HK-2 (cell line): ENCODE measurements at regions not wholly inside any gene's neighbourhood (a gene's known extent, or its start where the extent isn't known, plus 50 kb on each side); places are given as distances from the start of the nearest gene placed in this dataset.

Source experiments
- DNase-seq: peaks from one replicate; pipeline ENCODE4 v3.0.0-alpha.2; 2018; ENCODE audit not compliant: unreplicated experiment

DNA sequence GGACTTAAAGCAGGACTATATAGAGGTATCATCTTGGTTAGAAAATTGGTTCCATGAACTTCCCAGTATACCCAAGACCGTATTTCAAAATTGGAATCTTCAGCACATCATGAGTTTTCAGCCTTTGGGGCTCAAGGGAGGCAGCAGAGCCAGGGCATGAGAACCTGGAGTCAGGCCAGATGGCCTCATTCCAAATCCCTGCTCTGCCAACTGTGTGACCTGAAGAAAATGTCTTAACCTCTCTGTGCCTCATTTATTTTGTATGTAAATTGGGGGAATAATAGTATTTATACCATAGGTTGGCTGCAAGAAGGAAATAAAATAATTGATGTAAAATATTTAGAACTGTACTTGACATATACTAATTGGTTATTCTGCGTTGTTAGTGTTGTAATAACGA lies 987.6 kb downstream of the TBC1D22A start:
- no peak for DNase-seq

DNA sequence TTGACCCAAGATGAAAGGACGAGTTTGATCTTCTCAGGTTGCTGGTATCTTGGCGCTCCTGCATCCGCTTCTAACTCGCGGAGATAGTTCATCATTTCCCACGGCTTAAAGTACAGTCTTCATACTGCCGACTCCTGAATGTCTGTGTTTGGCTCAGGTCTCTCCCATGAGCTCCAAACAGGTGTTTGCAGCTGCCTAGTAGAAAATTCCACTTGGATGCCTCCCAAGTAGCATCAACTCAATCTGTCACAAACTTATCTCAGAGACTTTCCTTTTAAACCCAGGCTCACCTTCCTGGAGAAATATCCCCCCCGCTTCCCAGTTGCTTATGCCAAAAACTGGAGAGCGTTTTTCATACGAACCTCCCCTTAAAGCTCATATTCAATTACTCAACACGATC lies 986.5 kb downstream of the TBC1D22A start:
- no peak for DNase-seq

DNA sequence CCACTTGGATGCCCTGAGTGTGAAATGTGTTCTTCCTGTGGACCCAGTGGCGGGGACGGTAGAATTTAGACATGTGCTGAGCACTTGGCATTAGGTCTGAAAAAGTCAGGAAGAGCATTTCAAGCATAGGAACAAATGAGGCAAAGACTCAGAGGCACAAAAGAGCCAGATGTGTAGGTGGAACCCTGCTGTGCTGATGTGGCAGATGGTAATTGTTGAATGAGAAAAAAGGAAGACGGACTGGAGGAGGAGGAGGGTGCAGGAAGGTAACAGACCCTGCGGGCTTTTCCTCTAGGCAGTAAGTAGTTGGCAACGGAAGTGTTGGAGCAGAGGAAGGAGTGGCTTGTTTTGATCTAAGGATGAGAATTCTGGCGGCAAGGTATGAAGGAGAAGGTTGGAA lies 985.8 kb downstream of the TBC1D22A start:
- DNase-seq, result no peak

DNA sequence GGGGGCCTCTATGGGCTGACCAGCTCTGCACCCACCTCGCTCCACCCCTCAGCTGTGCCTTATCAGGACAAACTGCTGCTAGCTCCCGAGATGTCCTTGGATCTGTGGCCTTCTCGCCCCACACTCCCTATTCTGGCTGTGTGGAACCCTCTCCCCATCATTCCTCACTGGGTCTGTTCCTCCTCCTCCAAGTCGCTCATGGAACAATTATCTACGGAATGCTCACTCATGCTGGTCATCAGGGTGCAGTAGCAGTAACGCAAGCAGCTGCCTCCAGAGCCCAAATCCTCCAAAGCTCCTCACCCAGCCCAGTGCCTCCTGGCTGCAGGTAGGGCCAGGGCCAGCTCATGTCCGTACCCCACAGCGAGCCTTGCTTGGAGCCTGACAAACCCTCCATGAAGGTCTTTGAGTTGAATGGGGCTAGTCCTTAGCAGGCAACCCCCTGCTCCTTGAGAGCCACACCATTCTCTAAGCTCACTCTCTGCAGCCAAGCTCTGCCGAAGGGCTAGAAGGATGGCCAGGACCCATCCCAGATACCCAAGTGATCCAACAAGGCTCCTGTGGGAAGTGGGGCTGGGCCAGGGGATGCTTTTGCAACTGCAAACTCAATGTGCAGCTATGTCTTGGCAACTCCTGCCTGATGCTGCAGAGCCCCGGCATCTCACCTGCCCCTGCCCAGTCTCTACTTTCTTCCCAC lies 977.8 kb downstream of the TBC1D22A start:
- no peak for DNase-seq

DNA sequence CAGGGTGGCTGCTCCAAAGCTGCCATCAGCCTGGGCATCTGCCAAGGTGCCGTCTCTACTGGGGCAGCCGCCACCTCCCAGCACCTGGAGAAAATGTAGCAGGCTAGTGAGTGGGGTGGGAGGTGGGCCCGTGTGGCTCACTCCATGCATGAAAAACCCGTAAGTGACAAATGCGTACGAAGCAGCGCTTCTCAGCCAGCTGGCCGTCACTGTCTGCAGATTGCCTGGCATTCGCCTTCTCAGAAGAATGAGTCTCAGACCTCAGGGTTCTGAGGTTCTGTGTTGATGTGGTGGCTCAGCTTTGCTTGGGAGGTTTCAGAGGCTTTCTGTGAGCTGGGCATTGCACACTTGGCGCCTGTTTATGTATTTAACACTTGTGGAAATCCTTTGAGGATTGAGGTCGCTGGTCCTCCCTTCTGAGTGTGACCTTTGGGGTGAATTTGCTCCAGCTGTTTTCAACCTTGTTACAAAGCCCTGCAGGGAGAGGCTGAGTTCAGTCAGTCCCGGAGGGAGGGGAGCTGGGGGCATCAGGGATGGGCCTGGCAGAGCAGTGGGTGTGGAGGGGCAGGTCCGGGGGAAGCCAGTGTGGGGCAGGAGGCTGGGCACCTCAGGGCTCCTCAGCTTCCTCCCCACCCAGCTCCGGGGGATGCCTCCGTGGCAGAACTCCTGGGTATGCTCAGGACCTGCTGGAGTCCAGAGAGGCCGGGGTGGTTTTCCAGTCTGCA lies 977.0 kb downstream of the TBC1D22A start:
- no peak for DNase-seq

DNA sequence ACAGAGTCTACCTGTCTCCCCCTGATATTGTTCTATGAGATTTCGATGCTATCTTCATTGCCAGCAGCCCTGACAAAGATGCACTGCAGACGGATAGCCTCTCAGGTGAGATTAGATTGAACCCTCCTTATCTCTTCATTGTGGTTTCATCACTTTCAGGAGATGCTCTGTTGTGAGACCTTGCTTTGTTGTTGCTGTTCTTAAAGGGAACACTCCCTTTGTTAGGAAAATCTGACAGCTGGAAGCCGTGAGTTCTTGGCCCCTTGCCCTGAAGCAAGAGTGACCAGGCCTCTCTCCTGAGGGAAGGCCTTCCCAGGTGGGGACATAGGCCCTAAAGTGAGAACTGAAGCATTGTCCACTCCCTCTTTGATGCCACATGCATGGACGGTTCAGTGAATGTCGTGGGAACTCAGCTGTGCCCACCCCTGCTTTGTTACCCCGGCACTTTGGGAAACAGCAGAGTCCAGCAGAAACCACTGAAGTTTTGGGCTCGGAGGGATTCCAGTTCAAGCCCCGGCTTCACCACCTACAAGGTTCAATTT lies 976.1 kb downstream of the TBC1D22A start:
- no peak for DNase-seq

DNA sequence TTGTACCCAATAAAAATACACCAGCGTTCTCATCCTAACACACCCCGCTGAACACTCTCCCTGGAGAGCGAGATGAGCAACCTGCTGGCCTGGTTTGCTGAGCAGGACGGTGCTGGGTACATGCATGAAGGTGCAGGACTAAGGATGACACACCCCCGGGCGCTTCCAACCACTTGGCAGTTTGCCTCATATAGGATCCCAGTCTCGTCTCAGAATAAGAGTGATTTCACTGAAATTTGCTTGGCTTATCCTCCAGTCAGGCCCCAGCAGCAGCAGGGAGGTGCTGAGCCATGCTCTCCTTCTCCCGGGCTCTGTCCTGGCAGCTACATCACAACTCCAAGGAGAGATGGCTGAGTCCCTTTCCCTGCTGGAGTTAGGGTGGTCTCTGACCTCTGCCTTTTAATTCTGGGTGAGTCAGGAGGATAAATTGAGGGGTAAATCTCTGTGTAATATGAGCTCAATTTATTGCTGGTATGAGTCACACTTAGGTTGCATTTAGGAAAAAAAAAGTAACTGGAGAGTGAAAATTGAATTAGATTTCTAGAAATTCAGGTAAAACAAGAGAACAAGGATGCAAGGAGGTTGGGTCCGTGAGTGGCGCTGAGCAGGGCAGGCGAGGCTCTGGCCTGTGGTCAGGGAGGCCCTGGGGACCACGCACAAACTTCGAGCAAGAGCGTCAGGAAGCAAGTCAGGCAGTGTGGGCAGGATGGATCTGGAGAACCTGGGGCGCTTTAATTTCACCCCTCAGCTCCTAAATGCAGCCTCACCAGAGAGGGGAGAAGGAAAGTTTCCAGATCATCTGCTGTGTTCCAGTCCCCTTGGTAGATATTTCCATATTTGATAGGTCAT lies 974.0 kb downstream of the TBC1D22A start:
- no peak for DNase-seq

DNA sequence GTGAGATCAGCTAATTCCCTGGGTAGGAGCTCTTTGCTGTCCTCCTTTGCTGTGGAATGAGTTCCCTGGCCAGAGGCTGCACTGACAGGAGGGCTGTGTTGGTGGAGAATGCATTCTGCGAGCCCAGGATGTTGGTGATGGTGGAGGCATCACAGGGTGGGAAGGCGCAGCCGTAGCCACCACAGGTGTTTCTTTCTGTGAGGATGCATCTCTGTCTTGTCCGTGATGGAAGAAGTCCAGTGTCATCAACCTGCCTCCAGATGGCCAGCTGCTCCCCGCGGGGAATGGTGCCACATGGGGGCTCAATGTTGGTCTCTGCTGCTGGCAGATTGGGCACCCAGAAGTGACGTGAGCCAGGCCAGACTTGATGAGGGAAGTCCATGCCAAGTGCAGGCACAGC lies 972.1 kb downstream of the TBC1D22A start:
- no peak for DNase-seq

DNA sequence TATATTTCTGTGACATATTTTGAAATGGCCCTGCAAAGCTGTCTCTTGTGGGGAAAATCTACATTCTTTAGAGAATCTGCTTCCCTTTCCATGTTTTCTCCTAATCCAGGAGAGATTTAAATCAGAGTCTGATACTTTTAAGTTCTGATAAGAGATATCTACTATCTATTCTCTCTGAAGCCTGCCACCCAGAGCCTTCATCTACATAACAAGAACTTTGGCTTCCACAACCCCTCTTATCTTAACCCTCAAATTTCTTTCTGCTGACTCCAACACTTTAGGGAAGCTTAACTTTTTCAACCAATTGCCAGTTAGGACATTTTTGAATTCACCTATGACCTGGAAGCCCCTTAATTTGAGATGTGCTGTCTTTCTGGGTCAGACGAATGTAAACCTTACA lies 965.2 kb downstream of the TBC1D22A start:
- DNase-seq, result no peak

DNA sequence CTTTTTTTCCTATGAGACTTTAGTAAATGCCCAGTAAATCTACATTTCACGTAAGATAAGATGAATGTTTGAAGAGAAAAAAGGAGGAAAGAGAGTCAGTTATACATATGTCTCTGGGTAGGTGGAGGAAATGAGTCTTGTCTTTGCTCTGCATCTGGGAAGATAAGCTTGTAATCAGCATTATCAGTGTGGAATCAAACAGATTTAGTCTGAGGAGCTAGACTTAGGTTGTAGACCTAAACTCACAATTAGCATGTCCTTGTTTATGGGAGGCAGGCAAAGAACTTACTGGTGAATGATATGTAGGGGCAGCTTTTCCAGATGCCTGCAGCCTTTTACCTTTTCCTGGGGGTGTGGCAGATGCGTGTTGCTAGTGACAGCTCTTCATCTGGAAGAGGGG lies 962.3 kb downstream of the TBC1D22A start:
- DNase-seq, result no peak

DNA sequence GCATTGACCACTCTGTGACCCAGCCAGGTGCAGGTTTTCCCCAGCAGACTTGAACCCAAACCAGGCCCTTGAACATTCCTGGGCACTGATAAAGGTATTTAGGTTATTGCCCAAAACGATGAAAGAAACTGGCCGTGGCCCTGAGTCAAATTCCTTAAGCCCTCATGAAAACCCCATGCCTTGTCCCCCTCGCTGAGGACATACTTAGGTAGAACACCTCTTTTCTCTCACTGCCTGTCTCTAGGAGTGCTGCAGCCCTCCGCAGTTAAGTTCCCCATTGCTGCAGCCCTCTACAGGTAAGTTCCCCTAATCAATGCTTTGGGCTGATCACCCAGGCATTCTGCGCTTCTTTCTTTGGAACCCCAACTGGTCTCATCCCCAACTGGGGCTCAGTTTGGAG lies 961.6 kb downstream of the TBC1D22A start:
- no peak for DNase-seq

DNA sequence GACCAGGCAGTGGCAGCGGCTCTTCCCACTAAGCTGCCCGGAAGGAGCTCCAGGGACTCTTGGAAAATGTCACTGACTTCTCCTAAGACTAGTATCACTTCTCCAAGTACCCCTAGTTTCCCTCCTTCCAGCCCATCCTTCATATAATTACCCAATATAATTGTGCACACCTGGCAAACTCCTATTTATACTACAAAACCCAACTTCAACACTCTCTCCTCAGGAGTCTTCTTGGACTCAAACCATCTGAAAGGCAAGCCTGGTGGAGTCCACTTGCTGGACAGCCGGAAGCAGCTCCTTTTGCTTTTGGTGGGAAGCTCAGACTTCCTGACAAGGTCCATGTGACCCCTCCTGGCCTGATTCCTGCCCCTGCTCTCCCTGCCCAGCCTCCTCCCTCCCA lies 955.9 kb downstream of the TBC1D22A start:
- DNase-seq, result no peak

DNA sequence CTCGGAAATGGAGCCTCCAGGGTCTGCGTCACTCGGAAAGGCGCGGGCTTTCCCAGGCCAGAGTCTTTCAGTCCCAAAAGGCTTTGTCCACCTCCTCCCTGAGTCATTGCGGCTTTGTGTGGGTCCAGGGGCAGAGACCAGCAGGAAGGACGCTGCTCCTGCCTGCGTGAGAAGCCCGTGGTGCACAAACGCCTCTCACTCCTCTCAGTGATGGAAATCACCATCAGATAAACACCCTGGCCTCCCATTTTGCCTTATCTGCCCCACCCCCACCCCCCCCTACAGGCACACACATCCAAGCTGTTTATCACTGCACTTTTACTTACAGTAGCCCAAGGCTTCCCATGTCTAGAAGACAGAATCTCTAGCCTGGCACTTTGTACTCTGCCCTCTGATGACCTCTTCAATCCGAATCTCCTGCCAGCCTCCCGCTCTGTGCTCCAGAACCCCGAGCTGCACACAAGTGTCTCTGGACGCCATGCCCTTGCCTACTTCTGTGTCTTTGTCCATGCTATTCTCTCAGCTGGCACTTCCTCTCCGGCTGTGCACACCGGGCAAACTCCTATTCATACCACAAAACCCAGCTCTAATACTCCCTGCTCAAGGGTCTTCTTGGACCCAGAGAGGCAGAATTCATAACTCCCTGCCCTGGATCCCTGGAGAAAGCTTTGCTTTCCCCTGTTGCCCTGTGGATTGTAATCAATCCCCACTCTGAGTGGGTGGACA lies 954.6 kb downstream of the TBC1D22A start:
- no peak for DNase-seq

DNA sequence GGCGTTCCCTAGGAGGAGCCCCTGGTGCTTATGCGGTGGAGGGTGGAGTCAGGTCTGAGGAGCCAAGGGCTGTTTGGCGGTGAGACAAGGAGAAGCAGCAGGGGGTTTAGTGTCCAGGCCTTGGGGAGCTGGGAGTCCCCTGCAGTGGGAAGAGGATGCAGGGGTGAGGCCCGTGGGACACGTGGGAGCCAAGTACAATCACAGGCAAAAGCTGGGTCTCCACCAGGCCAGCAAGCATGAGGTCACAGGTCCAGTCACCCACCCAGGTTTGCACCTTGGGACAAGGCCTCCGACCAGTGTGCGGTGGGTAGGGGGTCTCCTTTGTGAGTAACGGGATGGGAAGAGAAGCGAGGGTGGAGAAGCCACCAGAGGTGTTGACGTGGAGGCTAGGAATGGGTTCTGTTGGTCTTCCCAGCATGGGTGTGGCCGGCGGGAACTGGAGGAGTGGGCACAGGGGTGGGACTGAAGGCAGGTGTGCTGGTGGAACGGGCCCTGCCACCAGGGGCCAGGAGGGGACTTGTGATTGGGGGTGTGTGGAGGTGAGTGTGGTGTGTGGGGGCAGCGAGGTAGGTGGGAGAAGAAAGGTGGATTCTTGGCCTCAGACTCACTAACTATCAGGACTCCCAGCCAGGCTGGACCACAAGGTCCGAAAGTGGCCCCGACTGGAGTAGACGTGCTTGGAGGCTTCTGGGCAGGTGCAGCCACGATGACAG lies 953.6 kb downstream of the TBC1D22A start:
- DNase-seq, result no peak

DNA sequence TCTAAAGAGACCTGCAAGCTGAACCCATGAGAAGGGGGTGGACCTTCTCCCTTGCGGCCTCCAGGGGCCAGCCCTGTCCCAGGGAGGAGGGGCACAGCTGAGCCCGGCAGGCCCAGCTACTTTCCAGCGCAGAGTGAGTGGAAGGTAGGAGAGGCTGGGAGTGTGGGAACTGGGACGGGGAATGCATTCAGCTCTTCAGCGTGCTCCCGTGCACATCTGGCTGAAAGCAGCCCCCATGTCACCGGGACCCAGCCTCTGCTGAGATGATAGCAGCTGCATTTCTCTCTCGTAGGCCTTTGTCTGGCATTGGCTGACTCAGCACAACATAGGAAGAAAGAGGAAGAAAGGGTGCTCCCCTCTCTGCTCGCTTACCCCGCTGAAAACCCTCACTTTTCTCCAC lies 951.5 kb downstream of the TBC1D22A start:
- no peak for DNase-seq

DNA sequence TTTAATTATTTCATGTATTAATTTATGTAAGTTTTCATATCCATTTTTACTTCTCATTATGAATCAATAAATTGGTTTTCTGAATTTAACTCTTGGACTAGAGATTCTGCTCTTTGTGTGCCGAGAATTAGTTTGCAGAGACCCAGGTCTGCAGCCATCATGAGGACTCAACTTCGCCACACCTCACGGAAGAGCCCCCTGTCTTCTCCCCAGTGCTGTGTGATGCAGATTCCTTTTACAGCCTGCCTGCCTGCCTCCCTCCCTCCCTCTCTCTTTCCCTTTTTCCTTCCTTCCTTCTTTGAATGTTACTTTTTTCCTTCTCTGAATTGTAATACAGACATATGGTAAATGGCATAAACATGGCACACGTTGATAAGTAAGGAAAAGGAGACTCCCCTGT lies 947.7 kb downstream of the TBC1D22A start:
- no peak for DNase-seq

DNA sequence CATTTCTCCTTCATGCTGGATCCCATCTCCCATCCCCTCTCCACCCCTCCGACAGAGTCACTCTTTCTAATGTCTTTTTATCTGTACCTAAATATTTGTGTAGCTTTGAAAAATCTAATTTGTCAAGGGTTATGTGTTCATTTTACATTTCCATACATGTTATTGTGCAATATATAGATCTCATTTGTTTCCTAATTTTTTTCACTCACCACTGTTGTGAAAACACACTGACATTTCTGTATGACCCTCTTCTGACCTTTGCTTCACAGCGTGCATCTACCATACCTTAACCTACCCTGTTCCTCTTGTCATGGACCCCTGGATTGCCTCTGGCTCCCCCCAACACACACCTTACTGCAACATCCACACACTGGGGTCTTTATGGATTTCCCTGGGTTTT lies 942.9 kb downstream of the TBC1D22A start:
- DNase-seq, result no peak

DNA sequence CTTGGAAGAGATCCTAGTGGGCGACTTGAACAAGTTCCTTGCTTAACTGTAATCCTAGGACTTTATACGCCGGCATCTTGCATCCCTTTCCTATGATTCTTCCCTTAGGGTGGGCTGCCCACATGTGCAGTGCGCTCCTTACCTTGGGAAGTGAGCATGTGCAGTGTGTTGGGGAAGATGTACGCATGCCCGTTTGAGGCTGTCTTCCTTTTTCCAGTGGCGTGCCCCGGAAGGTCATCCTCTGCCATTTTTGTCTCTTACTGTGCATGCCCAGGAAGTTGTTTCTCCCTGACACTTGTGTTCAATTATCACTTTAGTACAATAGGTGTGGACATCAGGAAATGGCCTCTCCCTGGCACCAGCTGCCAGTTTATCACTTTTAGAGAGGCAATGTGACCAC lies 936.5 kb downstream of the TBC1D22A start:
- no peak for DNase-seq

DNA sequence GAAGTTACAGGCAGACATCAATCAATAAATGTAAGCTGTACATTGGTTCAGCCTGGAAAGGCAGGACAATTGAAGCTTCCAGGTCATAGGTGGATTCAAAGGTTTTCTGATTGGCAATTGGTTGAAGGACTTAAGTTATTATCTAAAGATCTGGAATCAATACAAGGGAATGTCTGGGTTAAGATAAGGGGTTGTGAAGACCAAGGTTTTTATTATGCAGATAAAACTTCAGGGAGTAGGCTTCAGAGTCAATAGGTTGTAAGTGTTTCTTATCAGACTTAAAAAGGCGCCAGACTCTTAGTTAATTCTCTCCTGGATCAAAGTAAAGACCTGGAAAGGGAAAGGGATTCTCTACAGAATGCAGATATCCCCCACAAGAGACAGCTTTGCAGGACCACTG lies 935.4 kb downstream of the TBC1D22A start:
- no peak for DNase-seq

DNA sequence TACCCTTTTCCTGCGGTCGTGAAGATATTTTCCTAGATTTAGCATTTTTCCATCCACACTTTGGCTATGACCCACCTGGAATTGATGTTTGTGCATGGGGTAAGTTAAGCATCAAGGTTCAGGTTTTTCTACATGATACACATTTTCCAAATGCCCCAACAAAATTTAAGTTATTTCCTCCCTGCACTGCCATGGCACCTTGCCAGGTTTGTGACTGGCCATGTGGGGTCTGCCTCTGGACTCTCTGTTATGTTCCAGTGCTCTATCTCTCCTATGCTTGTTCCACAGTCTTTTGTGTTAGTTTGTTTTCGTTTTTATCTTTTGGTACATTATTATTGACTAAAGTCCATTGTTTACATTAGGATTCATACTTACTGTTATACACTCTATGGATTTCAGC lies 934.3 kb downstream of the TBC1D22A start:
- DNase-seq, result no peak

DNA sequence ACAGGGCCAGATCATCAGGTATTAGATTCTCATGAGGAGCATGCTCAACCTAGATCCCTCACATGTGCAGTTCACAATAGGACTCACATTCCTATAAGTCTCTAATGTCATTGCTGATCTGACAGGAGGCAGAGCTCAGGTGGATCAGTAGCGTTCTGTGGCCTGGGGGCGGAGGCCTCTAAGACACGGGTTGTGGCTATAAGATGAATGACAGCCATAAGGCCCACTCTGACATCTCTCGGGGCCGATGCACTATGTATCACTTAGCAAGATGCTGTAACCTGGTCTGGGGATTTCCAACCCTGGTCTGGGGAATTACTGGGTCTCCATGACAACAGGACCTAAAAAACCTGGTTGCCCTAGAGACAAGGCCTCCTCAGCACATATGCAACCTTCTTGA lies 932.7 kb downstream of the TBC1D22A start:
- no peak for DNase-seq
